Endodermal cell (in vitro differentiated cells): ENCODE measurements at regions not wholly inside any gene's neighbourhood (a gene's known extent, or its start where the extent isn't known, plus 50 kb on each side); places are given as distances from the start of the nearest gene placed in this dataset.

ENCODE experiments used
- DNase-seq: peaks from one replicate; pipeline ENCODE4 v3.0.0-alpha.2; 2017
- H3K27ac ChIP-seq: 2 replicates; pipeline ENCODE4 v1.5.1; 2013; ENCODE audit warnings: mild to moderate bottlenecking, low read depth, low read length, moderate library complexity
- H3K27me3 ChIP-seq: 2 replicates; pipeline ENCODE4 v1.6.1; 2013; ENCODE audit warnings: mild to moderate bottlenecking, low read length, moderate library complexity; ENCODE audit not compliant: insufficient read depth, control insufficient read depth, poor library complexity, severe bottlenecking
- H3K36me3 ChIP-seq: 2 replicates; pipeline ENCODE4 v1.7.0; 2013; ENCODE audit warnings: mild to moderate bottlenecking, low read length, moderate library complexity; ENCODE audit not compliant: control insufficient read depth, insufficient read depth
- H3K4me1 ChIP-seq: one replicate; pipeline ENCODE4 v1.7.0; 2013; ENCODE audit warnings: low read length; ENCODE audit not compliant: control insufficient read depth, insufficient read depth
- H3K4me3 ChIP-seq: 2 replicates; pipeline ENCODE4 v1.5.1; 2013; ENCODE audit warnings: mild to moderate bottlenecking, low read length, moderate library complexity
- H3K9ac ChIP-seq: 2 replicates; pipeline ENCODE4 v1.6.1; 2013; ENCODE audit warnings: mild to moderate bottlenecking, low read length, moderate library complexity; ENCODE audit not compliant: poor library complexity, severe bottlenecking; ENCODE audit errors: extremely low read depth
- H3K9me3 ChIP-seq: 2 replicates; pipeline ENCODE4 v1.6.1; 2013; ENCODE audit warnings: mild to moderate bottlenecking, low read length, moderate library complexity; ENCODE audit not compliant: control insufficient read depth
- H3K27ac Mint-ChIP-seq: 2 replicates; pipeline ENCODE4 v1.8.0; 2020; ENCODE audit warnings: mixed read lengths
- H3K27me3 Mint-ChIP-seq: 2 replicates; pipeline ENCODE4 v1.8.0; 2021; ENCODE audit warnings: mild to moderate bottlenecking, mixed read lengths; ENCODE audit not compliant: insufficient read depth
- H3K36me3 Mint-ChIP-seq: 2 replicates; pipeline ENCODE4 v1.8.0; 2020; ENCODE audit warnings: low read depth, mixed read lengths
- H3K4me1 Mint-ChIP-seq: 2 replicates; pipeline ENCODE4 v1.8.0; 2020; ENCODE audit warnings: mixed read lengths
- H3K4me3 Mint-ChIP-seq: 2 replicates; pipeline ENCODE4 v1.8.0; 2020; ENCODE audit warnings: mild to moderate bottlenecking, moderate library complexity, mixed read lengths
- H3K9me3 Mint-ChIP-seq: 2 replicates; pipeline ENCODE4 v1.8.0; 2020; ENCODE audit warnings: mild to moderate bottlenecking, mixed read lengths
- CTCF ChIP-seq: fragments of 200-600 bp; sonication (generic); conservative IDR thresholded peaks from 2 replicates; pipeline ENCODE4 v1.5.0; 2021; ENCODE audit warnings: antibody characterized with exemption, mild to moderate bottlenecking
- WGBS, 2 experiments: methylation state at CpG; one replicate each; pipeline versions ENCODE4 v1.1.5 to v1.1.7; 2013; ENCODE audit warnings: missing lambda C conversion rate in 2 of 2, mixed read lengths in 1 of 2; ENCODE audit not compliant: insufficient coverage in 1 of 2, insufficient read length in 1 of 2; 5-methylcytosine and 5-hydroxymethylcytosine counted together

- Mint-ChIP-seq H3K9me3 (peaks cover 7% of the 10 kb centered on the region), H3K36me3 (no peaks in the 10 kb centered on the region), H3K4me1 (no peaks in the 10 kb centered on the region), H3K27ac (no peak overlapping the region), H3K4me3 (no peak overlapping the region), H3K27me3 (peaks cover 3% of the 10 kb centered on the region)
- Histone ChIP-seq H3K9me3 (no peaks in the 10 kb centered on the region), H3K27me3 (no peaks in the 10 kb centered on the region), H3K4me3 (no peak overlapping the region), H3K27ac (no peak overlapping the region), H3K36me3 (no peaks in the 10 kb centered on the region), H3K9ac (no peak overlapping the region), H3K4me1 (no peaks in the 10 kb centered on the region)
- TF ChIP-seq CTCF = no peak
- DNase-seq = no peak
- 71 to 77% methylated on average over 4 to 7 of the region's 7 CpGs for WGBS, 2 experiments
Observed at GRCh38 chr12:127231371-127231770, 1035.6 kb upstream of the TMEM132C start.

- Mint-ChIP-seq H3K4me1 (no peaks in the 10 kb centered on the region), H3K27me3 (no peaks in the 10 kb centered on the region), H3K9me3 (peaks cover 7% of the 10 kb centered on the region), H3K36me3 (no peaks in the 10 kb centered on the region), H3K27ac (no peak overlapping the region), H3K4me3 (no peak overlapping the region)
- Histone ChIP-seq H3K4me3 (no peak overlapping the region), H3K36me3 (no peaks in the 10 kb centered on the region), H3K9ac (no peak overlapping the region), H3K4me1 (no peaks in the 10 kb centered on the region), H3K27me3 (no peaks in the 10 kb centered on the region), H3K9me3 (no peaks in the 10 kb centered on the region), H3K27ac (no peak overlapping the region)
- no peak for TF ChIP-seq CTCF
- no peak for DNase-seq
- WGBS, 2 experiments = 50% methylated on average over 2 of the region's 2 CpGs
Observed at GRCh38 chr12:127233016-127233415, 1034.0 kb upstream of the TMEM132C start.

GRCh38 chr12:127235761-127236160 is 1031.2 kb upstream of the TMEM132C start:
- H3K4me1 ChIP-seq = no peaks in the 10 kb centered on the region
- H3K27me3 ChIP-seq = no peaks in the 10 kb centered on the region
- no peaks in the 10 kb centered on the region for H3K36me3 ChIP-seq
- no peaks in the 10 kb centered on the region for H3K9me3 ChIP-seq
- no peaks in the 10 kb centered on the region for H3K4me1 Mint-ChIP-seq
- H3K27ac ChIP-seq = no peak overlapping the region
- no peaks in the 10 kb centered on the region for H3K27me3 Mint-ChIP-seq
- peak; percentile 53 for DNase-seq
- 78 to 85% methylated on average over 4 to 8 of the region's 8 CpGs for WGBS, 2 experiments
- H3K4me3 Mint-ChIP-seq = no peak overlapping the region
- peaks cover 7% of the 10 kb centered on the region for H3K9me3 Mint-ChIP-seq
- no peak overlapping the region for H3K27ac Mint-ChIP-seq
- H3K36me3 Mint-ChIP-seq = no peaks in the 10 kb centered on the region
- H3K9ac ChIP-seq = no peak overlapping the region
- TF ChIP-seq CTCF = no peak
- H3K4me3 ChIP-seq = no peak overlapping the region
